NCI-H146 treated with DMSO at 0.1 percent for 48 hours (cell line): ENCODE measurements at regions not wholly inside any gene's neighbourhood (a gene's known extent, or its start where the extent isn't known, plus 50 kb on each side); places are given as distances from the start of the nearest gene placed in this dataset.

Experiments used
- DNase-seq: peaks from one replicate; lab custom pipeline; 2025; ENCODE audit not compliant: unreplicated experiment; lab: John Stamatoyannopoulos, UW

DNA sequence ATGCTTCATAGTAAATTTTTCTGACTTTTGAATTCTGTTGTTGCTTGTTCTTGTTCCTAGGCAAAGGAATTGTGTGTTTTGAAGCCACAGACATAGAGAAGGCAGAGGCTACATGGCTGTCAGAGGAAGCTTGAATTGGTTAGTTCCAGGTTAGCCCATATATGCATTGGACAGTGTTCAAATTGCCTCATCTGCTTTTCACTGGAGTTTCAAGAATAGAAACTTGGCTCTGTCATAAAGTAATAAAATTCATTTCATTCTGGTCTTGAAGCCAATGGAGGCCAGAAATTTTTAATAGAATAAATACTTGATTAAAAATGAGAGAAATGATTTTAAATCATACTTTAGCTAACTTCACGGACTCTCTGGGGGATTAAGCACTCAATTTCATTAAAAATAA is 178.0 kb downstream of the YIPF5 start:
- no peak for DNase-seq

DNA sequence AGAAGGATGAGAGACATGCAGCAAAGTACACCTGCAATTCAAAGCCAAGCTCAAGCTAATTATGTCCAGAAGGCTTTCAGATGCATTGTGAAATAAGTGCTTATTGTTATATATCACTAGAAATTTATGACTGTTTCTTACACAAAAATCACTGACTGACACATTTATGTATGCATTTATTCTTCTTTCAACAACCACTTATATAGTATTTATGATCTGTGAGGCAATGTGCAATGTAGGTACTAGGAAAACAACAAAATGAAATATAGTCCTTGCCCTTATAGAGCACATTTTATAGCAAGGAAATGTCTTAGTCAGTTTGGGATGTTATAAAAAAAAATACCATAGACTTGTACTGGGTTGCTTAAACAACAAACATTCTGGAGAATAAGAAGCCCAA is 167.6 kb downstream of the YIPF5 start:
- DNase-seq: no peak

DNA sequence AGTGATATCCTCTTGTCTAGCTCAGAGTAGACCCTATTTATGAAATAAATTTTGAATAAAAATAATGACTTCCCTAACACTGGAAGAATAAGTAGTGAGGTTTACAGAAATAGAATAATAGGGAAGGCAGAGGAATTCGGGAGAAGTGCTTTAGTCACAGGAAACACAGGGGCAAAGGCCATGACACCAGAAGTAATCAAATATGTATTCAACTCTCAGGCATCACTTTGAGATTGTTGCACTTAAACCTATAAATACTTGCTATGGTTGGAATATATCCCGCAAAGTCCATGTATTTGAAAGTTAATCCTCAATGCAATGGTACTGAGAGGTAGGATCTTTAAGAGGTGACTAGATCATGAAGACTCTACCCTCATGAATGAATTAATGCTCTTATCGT is 166.8 kb downstream of the YIPF5 start:
- no peak for DNase-seq

DNA sequence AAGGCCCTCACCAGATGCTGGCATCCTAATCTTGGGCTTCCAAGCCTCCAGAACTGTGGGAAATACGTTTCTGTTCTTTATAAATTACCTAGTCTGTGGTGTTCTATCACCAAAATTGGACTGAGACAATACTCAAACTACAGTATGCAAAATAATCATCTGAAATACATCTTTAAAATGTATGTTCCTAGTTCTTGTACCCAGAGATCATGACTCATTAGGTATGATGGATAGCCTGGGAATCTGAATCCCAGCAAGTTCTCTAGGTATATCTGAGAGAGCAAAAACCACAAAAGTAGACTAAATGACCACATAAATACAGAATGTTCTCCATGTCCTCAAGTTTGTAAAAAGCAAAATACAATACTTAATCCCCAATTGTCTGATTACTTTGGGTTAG is 166.3 kb downstream of the YIPF5 start:
- no peak for DNase-seq

DNA sequence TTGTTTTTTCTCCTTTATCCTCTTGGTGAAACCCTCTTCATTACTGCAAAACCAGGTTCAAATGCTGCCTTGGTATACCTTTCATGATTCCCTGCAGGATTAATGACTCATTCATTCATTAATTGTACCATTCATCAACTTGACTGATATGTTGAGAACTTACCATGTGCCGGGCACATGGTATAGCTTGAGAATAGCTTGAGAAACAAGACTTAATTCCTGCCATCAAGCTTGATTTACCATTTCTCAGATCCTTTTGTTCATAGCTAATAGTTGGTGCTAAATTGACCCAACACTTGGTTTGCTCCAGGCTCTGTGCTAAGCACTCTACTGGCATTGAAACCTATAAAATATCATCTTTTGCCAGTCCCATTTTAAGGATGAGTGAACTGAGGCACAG is 165.7 kb downstream of the YIPF5 start:
- DNase-seq: no peak

DNA sequence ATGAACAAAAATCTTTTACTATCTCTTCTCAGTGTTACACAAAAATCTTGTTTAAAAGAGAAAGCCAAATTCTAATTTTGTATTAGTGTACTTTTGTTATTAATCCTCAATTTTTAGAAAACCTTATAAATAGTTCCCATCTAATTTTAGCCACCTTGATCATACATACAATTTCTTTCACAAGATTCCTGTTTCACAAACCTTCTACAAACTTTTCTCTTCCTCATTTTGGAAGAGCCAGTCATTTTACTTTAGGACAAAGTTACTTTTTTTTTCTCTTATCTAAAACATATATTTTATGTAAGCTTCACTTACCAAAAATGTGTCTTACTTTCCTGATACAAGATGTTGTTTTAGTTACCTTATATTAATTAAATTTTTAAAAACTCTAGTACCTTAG is 161.3 kb downstream of the YIPF5 start:
- no peak for DNase-seq

DNA sequence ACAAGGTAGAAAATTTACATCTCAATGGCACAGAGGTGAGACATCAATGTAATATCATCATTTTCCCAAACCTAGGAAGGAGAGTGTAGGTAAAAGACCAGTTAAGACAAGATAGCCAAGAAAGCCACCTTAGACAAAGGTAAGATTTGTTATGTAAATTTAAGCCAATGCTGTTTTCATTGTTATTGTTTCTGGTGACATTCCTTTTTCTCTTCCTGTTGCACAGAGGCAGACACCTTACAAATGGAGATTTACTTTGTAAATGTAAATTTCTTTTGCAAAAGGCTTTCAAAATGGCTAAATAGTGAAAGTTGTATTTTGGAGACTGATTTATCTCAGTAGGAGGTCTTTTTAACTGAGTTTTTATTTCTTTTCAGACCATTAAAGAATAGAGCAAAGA is 159.1 kb downstream of the YIPF5 start:
- no peak for DNase-seq

DNA sequence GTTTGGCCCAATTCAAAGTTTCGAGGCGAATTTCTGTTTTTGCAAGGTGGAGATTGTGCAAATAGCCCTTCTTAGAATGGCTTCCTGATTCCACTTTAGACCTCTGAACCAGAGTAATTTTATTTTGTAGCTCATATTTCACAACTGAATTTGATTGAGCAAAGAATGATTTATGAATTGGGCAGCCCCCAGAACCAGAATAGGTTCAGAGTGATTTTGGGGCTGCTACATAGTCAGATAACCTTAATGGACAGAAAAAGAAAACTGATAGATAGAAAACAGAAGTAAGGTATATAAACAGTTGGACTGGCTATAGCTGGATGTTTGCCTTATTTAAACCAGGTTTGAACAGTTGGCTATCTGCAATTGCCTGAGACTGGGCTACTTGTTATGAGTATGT is 156.6 kb downstream of the YIPF5 start:
- no peak for DNase-seq

DNA sequence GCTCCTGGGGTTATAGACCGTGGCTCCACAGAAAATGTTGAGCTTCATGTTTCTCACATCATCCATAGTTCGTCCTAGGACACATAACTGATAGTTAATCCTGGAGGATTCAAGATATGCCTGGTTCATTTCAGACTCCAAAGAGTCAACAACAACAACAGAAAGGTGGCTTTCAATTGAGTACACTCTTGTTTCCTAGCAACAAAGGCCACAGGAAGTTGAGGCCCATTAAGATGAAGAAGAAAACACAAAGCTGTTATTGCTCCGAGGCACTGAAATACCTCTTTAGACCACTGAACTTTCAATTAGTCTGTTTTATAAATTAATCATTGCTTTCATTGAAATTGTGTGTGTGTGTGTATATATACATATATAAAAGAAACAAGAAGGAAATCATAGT is 154.5 kb downstream of the YIPF5 start:
- no peak for DNase-seq

DNA sequence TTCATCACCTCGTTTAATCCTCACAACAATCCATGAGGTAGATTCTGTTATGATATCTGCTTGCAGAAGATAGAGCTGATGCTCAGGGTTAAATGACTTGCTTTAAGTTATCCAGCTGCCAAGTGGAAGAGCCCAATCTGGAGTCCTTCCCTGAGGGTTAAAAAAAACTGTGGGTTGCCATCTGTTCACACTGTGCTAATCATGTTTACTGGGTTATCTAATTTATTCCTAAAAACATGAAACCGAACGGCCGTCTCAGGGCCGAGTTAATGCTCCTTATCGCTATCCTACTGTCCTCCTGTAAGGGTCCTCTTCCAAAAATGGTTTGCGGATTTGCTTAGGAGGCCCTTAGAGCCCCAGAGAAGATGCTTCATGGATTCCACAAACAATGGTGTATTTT is 153.3 kb downstream of the YIPF5 start:
- DNase-seq: no peak

DNA sequence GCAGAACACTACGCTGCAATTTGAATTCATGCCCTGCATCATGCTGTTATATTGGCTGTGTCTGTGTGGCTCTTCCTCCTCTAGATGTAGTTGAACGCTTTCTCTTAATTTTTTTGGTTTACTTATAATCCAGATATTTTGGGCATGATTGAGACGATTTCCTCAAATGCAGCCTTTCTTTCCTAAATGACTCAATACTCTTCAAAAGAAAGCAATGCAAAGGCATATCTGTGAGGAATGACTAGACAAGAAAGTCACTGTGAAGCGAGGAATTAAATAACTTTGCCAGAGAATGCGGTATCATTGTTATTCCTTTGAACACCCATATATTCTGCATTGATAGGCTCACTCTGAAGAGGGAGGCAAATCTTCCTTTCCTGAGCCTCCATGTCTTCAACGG is 152.8 kb downstream of the YIPF5 start:
- DNase-seq: no peak

DNA sequence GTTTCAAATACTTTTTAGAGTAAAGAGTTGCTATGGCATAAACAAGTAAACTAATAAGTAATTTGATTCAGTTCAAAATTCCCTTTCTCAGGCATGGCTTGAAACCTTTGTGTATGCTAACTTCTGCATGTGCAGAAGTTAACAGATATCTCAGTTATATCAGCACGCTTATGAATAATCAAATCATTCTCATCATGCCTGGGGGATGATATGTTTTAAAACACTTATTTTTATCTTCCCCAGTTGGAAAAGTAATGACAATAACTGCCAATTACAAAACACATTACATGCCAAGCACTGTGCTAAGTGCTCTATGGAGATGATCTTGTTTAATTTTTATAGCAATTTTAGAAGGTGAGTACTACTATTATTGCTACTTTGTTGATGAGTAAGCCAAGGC is 146.4 kb downstream of the YIPF5 start:
- DNase-seq: no peak

DNA sequence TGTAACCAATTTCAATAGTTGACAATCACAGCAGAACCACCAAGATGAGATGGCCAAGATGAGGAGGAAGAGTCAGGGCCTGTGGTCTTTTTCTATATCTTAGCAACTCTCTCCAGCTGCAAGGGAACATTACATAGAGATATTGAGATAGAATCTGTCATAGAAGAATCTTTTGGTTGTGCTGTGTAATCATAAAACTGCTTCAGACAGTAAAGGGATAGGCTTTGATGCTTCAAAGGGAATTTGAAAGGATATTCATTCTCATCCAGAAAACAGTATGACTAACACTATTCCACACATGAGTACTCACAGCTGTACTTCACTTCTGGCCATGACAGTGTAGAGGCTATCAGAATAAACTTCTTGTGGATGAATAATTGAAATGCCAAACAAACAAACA is 145.9 kb downstream of the YIPF5 start:
- DNase-seq: no peak

DNA sequence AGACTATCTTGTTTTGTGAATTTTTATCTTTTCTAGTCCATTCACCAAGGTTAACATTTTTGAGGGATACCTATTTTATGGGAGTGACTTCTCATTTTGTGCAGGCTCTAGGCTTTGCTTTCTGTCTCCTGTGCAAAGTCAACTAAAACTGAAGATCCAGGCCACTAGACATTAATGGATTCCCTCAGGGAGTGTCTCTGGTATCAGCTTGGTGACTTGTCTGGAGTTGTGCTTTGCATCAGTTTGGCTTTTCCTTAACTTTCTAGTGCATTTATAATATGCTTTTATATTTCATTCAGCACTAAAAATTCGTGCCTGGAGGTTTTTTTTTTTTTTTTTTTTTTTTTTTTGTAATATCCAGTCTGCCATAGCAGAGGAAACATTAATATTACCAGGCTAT is 144.2 kb downstream of the YIPF5 start:
- no peak for DNase-seq

DNA sequence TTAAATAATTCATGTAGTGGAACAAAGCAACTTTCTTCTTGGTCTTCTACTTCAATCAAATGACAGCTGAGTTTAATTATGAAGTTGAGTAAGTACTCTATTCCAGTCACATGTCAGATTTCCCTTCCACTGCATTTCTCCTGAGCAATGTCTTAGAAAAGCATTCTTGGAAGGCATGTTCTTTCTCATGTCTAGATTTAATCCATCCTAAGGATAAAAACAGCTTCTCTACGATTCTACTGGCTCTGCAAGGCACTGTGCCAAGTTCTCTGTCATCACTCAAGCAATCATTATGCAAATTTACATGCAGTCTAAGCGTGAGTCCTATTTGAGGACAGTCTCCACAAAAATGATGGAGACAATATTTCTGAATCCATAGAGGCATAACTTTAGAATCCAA is 142.4 kb downstream of the YIPF5 start:
- no peak for DNase-seq

DNA sequence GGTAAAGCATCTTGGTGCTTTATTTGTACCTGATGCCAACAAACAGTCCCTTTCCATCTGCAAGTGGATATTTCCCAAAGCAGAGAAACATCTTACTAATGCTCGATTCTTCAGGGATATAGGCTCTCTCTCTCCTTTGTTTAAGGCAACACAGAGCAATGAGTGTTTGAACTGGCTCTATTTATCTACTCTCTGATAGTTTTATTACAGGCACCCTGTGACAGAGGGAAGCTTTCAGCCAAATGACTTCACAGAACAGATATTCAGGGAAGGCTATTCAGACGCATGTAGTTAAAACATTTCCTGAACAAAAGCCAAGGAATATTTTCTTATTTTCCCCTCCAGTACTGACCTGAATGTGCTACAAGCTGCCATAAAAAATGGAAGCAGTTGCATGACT is 141.8 kb downstream of the YIPF5 start:
- DNase-seq: no peak

DNA sequence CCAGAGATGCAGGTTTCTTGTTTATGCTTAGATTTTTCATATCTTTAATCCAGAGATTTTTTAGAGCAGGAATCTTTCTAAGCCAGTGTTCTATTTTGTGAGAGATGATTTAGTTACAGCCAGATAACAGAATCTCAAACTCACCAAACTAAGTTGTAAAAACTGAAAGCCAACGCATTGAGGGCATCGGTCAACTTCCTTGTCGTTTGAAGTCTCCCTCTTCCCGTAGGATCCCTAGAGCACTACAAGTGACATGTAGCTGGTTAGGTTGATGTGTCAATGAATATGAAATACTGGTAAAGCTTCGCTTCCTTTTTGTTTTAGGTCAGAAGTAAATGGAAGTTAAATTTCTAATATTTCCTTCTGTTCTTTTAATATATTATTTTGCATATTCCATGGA is 139.6 kb downstream of the YIPF5 start:
- DNase-seq: no peak

DNA sequence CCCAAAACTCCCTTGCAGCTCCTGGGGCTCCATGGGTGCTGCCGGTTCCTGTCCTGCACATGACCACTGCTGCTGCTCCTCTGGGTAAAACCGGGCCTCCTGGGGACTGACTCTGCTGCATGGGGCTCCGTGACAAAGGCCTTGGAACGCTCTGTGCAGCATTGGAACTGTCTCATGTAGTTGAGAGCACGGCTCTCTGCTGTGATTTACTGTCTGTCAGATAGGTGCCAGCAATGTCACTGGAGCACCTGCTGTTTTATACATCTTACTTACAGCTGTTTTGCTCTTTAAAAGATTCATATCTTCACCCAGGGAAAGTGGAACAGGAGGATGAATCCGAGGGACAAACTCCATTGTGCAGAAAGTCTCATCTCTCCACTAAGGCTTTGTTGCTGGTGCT is 138.1 kb downstream of the YIPF5 start:
- no peak for DNase-seq

DNA sequence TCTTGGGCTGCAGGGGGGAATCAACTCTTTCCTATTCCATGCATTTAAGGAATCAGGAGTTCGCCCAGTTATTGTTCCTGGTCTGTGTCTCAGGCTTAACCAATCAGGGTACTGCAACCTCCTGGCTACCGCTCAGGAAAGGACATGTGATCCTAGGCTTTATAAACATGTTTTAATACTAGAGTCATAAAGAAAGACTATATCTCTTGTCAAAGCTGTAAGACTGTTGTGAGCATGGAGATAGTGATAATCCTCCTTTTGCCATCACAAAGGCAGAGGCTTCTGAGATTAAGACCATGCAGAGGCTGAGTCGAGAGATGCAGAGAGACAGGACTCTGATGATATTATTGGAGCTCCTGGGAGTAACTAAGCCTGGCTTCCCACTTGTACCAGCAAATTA is 137.0 kb downstream of the YIPF5 start:
- no peak for DNase-seq

DNA sequence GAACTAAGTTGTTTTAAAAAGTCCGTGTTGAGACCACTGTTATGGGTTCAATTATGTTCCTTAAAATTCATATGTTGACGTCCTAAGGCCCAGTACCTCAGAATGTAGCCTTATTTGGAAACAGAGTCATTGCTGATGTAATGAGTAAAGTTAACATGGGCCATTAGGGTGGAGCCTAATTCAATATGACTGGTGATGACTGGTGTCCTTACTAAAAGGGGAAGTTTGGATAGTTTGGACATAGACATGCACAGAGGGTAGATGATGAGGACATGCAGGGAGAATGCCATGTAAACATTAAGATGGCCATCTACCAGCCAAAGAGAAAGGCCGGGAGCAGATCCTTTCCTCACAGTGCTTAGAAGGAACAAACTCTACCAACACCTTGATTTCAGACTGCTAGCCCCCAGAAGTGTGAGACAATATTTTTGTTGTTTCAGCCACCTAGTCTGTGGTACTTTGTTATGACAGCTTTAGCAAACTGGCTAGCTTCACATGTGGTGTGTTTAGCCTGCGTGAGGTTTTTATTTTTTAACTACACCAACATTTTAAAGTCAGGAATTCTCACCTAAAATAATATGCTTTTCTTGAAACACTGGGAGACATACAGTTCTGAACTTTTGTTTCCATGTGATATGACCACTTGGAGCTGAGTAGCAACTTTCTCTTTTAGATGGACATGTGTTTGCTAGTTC is 135.3 kb downstream of the YIPF5 start:
- no peak for DNase-seq

DNA sequence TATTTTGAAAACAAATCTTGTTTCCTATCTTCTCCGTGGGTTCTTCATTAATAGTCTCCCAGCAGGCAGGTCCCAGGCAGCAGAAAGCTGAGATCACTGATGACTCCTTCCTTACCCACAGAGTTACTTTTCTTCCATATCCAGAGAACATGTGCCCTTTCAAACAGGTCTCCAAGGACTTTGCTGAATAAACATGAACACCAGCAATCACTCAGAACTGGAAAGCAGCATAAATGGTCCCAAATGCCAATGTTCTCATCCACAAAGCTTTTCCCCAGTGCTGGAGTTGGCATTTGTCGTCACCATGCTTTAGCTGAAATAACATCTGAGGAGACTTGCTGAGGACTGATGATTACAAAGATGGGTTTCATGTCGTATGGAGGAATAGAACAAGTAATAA is 134.0 kb downstream of the YIPF5 start:
- DNase-seq: no peak

DNA sequence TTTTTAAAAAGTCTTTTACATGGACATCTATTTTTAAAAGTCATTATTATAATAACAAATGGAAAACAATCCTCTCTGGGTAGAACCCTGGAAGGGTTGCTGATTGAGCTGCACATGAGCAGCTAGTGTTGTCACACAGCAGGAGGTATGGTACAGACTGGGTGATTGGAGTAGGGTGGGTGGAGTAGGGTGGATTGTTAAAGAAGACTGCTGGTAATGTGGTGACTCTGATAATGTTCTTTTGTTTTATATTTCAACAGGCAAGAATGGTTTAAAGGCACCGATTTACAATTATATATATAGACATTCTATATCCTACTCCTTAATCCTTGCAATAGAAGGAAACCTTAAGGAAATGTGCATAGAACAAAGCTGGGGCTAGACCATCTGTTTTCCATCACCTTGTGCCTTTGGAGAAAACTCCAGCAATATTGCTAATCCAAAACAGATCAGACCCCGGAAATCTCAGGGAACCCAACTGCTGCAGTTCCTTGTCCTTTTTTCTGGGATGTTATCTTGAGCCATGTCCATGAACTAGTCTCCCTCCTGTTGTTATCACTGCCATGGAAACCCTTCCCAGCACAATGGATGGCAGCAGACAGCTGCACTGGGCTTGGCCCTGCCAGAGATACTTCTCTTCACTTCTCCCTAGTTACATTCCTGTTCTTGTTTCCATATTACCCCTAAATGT is 129.7 kb downstream of the YIPF5 start:
- DNase-seq: no peak

DNA sequence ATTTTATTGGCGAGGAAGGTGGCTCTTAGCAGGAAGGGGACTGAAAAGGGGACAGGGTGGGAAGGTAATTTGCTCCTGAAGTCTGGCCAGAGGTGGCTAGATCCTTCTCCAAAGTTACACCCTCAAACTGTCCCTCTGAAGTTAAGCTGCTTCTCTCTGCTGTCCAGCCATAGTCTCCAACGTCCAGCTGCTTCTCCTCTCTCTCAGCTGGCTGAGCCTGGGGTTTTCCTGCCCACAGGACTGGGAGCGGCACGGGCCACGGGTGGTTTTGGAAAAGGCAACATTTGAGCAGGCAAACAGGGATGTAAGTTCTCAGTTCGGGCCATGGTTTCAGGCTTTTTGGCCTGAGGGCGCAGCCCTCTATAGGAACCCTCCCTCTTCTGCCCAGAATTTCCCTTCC is 128.3 kb downstream of the YIPF5 start:
- DNase-seq: no peak
